Mesendoderm (in vitro differentiated cells): ENCODE measurements at regions not wholly inside any gene's neighbourhood (a gene's known extent, or its start where the extent isn't known, plus 50 kb on each side); places are given as distances from the start of the nearest gene placed in this dataset.

Source experiments
- DNase-seq: peaks from one replicate; pipeline ENCODE4 v3.0.0; 2013
- H2AK5ac ChIP-seq: 2 replicates; pipeline ENCODE4 v1.6.1; 2013; ENCODE audit warnings: low read length, inconsistent platforms
- H2BK120ac ChIP-seq: 2 replicates; pipeline ENCODE4 v1.6.1; 2013; ENCODE audit warnings: low read depth, mild to moderate bottlenecking, low read length, moderate library complexity, mixed read lengths
- H2BK15ac ChIP-seq: replicated peaks from 2 replicates; pipeline ENCODE4 v1.6.1; 2013; ENCODE audit warnings: low read depth, mild to moderate bottlenecking, moderate library complexity
- H2BK5ac ChIP-seq: 2 replicates; pipeline ENCODE4 v1.6.1; 2013; ENCODE audit warnings: low read length, inconsistent platforms
- H3K18ac ChIP-seq: 2 replicates; pipeline ENCODE4 v1.6.1; 2013; ENCODE audit warnings: mild to moderate bottlenecking, low read length, mixed read lengths
- H3K23ac ChIP-seq: one replicate; pipeline ENCODE4 v1.6.1; 2013; ENCODE audit warnings: low read length
- H3K27ac ChIP-seq: 2 replicates; pipeline ENCODE4 v1.5.1; 2013; ENCODE audit warnings: low read depth, mild to moderate bottlenecking, inconsistent platforms, low read length, moderate library complexity
- H3K27me3 ChIP-seq: 2 replicates; pipeline ENCODE4 v1.6.1; 2013; ENCODE audit warnings: low read length, control low read depth, mild to moderate bottlenecking, inconsistent platforms; ENCODE audit not compliant: insufficient read depth, poor library complexity
- H3K36me3 ChIP-seq: 2 replicates; pipeline ENCODE4 v1.6.1; 2013; ENCODE audit warnings: low read length, inconsistent platforms; ENCODE audit not compliant: control insufficient read depth, insufficient read depth
- H3K4ac ChIP-seq: one replicate; pipeline ENCODE4 v1.6.1; 2013; ENCODE audit warnings: low read depth, mild to moderate bottlenecking, low read length, moderate library complexity
- H3K4me1 ChIP-seq: 2 replicates; pipeline ENCODE4 v1.6.1; 2013; ENCODE audit warnings: low read depth, low read length, inconsistent platforms; ENCODE audit not compliant: control insufficient read depth
- H3K4me2 ChIP-seq: 2 replicates; pipeline ENCODE4 v1.6.1; 2013; ENCODE audit warnings: low read length
- H3K4me3 ChIP-seq: 2 replicates; pipeline ENCODE4 v1.5.1; 2013; ENCODE audit warnings: mild to moderate bottlenecking, low read length
- H3K56ac ChIP-seq: one replicate; pipeline ENCODE4 v1.6.1; 2013; ENCODE audit warnings: low read length
- H3K79me1 ChIP-seq: 2 replicates; pipeline ENCODE4 v1.6.1; 2013; ENCODE audit warnings: low read length, inconsistent platforms
- H3K79me2 ChIP-seq: 2 replicates; pipeline ENCODE4 v1.6.1; 2013; ENCODE audit warnings: mild to moderate bottlenecking, low read length; ENCODE audit not compliant: control insufficient read depth, insufficient read depth
- H3K9ac ChIP-seq: 2 replicates; pipeline ENCODE4 v1.6.1; 2013; ENCODE audit warnings: low read length, inconsistent platforms
- H4K5ac ChIP-seq: one replicate; pipeline ENCODE4 v1.6.1; 2013; ENCODE audit warnings: low read length
- H4K8ac ChIP-seq: one replicate; pipeline ENCODE4 v1.6.1; 2013; ENCODE audit warnings: low read depth, mild to moderate bottlenecking, control low read depth, low read length, moderate library complexity
- WGBS: extraction: QIAGEN DNeasy Blood & Tissue Kit; methylation state at CpG from one replicate; pipeline ENCODE4 v1.1.7; 2013; ENCODE audit warnings: low lambda C conversion rate, missing lambda C conversion rate; ENCODE audit not compliant: insufficient coverage; ENCODE audit errors: extremely low coverage; 5-methylcytosine and 5-hydroxymethylcytosine counted together

DNA sequence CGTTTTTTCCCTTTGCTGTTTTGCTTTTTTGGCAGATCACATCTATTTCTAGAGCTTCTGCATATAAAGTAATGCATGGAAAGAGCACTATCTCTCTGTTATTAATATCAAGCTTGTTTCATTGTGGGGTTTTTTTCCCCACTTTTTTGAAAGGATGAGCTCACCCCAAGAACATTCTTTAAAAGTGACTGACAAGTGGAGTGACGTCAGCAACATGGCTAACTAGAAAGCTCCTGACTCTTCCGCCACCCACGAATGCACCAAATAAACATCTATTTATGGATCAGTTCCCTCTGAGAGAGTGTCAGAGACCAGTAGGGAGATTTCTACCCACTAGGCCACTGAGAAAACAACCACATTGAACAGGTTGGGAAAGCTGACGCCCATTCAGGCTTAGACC is 445.4 kb downstream of the GALC start:
- DNase-seq = no peak
- Histone ChIP-seq H3K36me3 (no peaks in the 10 kb centered on the region), H2BK15ac (no peak overlapping the region), H3K9ac (no peak overlapping the region), H3K4ac (no peak overlapping the region), H2BK120ac (no peak overlapping the region), H3K27ac (no peak overlapping the region), H3K56ac (no peak overlapping the region), H3K18ac (peak overlapping the region; percentile 68), H3K23ac (no peak overlapping the region), H3K4me1 (no peaks in the 10 kb centered on the region), H3K79me1 (no peaks in the 10 kb centered on the region), H3K4me2 (no peak overlapping the region), H2AK5ac (no peak overlapping the region), H2BK5ac (no peak overlapping the region), H4K5ac (no peak overlapping the region), H3K4me3 (no peak overlapping the region), H3K27me3 (no peaks in the 10 kb centered on the region), H3K79me2 (no peaks in the 10 kb centered on the region), H4K8ac (no peak overlapping the region)
- WGBS = no CpG with 5 or more reads among the region's 5 CpGs

DNA sequence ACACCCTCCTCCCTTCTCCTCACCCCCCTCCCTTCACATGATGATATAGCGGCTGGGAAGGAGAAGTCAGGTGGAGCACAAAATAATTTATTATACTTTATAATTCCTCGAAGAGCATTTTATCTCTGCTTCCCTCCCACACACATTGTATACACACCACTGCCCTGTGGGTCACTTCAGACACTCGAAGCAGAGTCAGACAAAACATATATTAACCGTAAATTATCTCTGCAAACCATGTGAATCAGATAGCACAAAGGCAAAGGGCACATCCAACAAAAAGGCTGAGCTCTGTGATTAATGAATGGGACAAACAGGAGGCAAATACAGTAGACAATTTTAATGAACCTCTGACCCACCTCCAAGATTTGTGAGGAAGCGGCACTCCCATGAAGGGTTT is 450.7 kb downstream of the GALC start:
- Histone ChIP-seq H2AK5ac (no peak overlapping the region), H3K4me3 (no peak overlapping the region), H3K4me1 (no peaks in the 10 kb centered on the region), H3K79me1 (no peaks in the 10 kb centered on the region), H2BK15ac (no peak overlapping the region), H2BK5ac (no peak overlapping the region), H4K8ac (no peak overlapping the region), H4K5ac (no peak overlapping the region), H3K56ac (no peak overlapping the region), H3K4me2 (no peak overlapping the region), H3K36me3 (no peaks in the 10 kb centered on the region), H3K27me3 (no peaks in the 10 kb centered on the region), H2BK120ac (no peak overlapping the region), H3K23ac (no peak overlapping the region), H3K4ac (no peak overlapping the region), H3K9ac (no peak overlapping the region), H3K27ac (no peak overlapping the region), H3K18ac (no peak overlapping the region), H3K79me2 (no peaks in the 10 kb centered on the region)
- WGBS = no CpG with 5 or more reads among the region's 5 CpGs
- DNase-seq = no peak

DNA sequence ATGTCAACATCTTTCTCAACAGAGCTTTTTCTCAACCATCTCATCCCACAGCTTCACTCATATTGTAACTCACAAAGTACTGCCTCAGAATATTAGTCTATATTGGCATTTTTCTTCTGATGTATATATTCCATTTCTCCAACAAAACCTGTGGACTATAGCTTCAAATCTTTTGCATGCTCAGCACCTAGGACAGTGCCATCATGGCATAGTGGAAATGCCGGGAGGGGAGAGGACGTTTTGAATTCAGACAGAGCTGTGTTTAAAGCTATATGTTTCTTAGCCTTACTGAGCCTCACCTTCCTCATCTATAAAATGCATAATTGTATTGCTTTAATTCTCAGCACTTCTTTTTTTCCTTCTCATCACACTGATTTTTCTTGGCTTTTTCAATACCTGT is 452.6 kb downstream of the GALC start:
- Histone ChIP-seq H3K23ac (no peak overlapping the region), H3K56ac (no peak overlapping the region), H3K79me2 (no peaks in the 10 kb centered on the region), H3K18ac (no peak overlapping the region), H3K4me3 (no peak overlapping the region), H2BK120ac (no peak overlapping the region), H4K8ac (no peak overlapping the region), H3K9ac (no peak overlapping the region), H2AK5ac (no peak overlapping the region), H3K27me3 (no peaks in the 10 kb centered on the region), H2BK15ac (no peak overlapping the region), H3K4me2 (no peak overlapping the region), H3K36me3 (no peaks in the 10 kb centered on the region), H3K79me1 (no peaks in the 10 kb centered on the region), H2BK5ac (no peak overlapping the region), H3K4ac (no peak overlapping the region), H4K5ac (no peak overlapping the region), H3K4me1 (no peaks in the 10 kb centered on the region), H3K27ac (no peak overlapping the region)
- DNase-seq = no peak
- no CpG with 5 or more reads among the region's 2 CpGs for WGBS

DNA sequence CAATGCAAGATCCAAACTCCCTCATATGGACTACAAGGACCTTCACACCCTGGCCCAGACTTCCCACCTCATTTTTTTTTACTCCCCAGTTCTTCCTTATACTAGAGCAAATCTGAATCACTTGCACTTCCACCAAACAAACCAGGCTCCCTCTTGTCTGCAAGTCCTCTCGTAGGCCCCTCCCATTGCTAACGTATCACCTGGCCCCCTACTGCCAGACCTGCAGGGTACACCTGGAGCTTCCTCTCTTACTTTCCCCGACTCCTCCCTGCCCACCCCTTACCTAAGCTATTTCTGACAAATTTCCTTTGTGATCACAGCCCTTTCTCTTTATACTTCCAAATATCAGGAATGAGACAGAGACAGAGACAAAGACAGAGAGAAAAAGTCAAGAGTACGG is 463.9 kb downstream of the GALC start:
- Histone ChIP-seq H3K23ac (no peak overlapping the region), H4K8ac (no peak overlapping the region), H3K18ac (no peak overlapping the region), H3K4me2 (no peak overlapping the region), H3K36me3 (no peaks in the 10 kb centered on the region), H3K27me3 (no peaks in the 10 kb centered on the region), H3K4me3 (no peak overlapping the region), H3K4me1 (no peaks in the 10 kb centered on the region), H4K5ac (no peak overlapping the region), H3K56ac (no peak overlapping the region), H3K27ac (no peak overlapping the region), H3K79me1 (no peaks in the 10 kb centered on the region), H2BK15ac (no peak overlapping the region), H3K79me2 (no peaks in the 10 kb centered on the region), H2BK120ac (no peak overlapping the region), H2BK5ac (no peak overlapping the region), H3K9ac (no peak overlapping the region), H2AK5ac (no peak overlapping the region), H3K4ac (no peak overlapping the region)
- no CpG with 5 or more reads among the region's 4 CpGs for WGBS
- peak; percentile 66 for DNase-seq

DNA sequence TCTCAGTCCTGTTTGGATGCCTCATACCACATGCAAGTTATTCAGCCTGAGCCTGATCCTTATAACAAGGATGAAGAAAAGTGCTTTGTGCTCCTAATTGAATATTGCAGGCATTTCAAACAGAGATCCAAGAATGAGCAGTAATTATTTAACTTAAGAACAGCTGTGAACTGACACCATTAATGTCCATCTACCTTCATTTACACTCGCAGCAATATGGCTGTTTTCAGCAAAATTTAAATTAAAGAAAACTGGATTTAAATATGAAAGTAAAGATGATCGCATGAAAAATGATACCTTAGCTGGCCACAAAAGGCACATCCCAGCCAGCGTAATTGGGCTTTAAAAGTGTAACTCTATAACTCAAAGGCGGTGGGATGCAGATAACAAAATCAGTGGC is 466.3 kb downstream of the GALC start:
- no CpG with 5 or more reads among the region's 4 CpGs for WGBS
- H3K56ac ChIP-seq = no peak overlapping the region

DNA sequence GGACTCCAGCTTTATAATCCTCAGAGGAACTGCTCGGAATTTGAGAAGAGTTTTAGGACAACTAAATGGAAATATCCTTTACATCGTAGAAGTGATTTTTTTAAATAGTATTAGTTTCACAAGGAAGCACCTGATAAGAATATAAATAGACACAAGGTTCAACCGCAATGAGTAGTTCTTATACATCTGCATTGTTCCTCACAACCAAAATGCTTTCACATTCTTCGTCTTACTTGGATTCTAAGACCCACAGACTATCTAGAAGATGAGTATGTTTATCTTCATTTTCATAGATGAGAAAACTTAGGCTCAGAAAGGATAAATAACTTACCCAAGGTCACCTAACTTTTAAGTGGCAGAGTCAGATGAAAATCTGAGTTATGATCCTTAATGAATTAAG is 469.0 kb downstream of the GALC start:
- no peak overlapping the region for H3K23ac ChIP-seq
- H3K4ac ChIP-seq = no peak overlapping the region
- no peak overlapping the region for H2BK5ac ChIP-seq
- no peaks in the 10 kb centered on the region for H3K27me3 ChIP-seq
- H2AK5ac ChIP-seq = no peak overlapping the region
- H3K4me2 ChIP-seq = no peak overlapping the region
- no peak overlapping the region for H4K5ac ChIP-seq
- no peaks in the 10 kb centered on the region for H3K79me1 ChIP-seq
- no peak overlapping the region for H2BK120ac ChIP-seq
- no peaks in the 10 kb centered on the region for H3K79me2 ChIP-seq
- no peak overlapping the region for H3K9ac ChIP-seq
- no peak overlapping the region for H3K27ac ChIP-seq
- H2BK15ac ChIP-seq = no peak overlapping the region
- no peak overlapping the region for H3K18ac ChIP-seq
- no peaks in the 10 kb centered on the region for H3K4me1 ChIP-seq
- no CpG with 5 or more reads among the region's 4 CpGs for WGBS
- no peak overlapping the region for H4K8ac ChIP-seq
- H3K36me3 ChIP-seq = no peaks in the 10 kb centered on the region
- no peak overlapping the region for H3K4me3 ChIP-seq
- DNase-seq = no peak
- no peak overlapping the region for H3K56ac ChIP-seq

More for the DNA sequence above, 466.3 kb downstream of the GALC start:
- no peak for DNase-seq
- Histone ChIP-seq H2AK5ac (no peak overlapping the region), H3K27me3 (no peaks in the 10 kb centered on the region), H3K18ac (no peak overlapping the region), H3K23ac (no peak overlapping the region), H3K79me1 (no peaks in the 10 kb centered on the region), H3K79me2 (no peaks in the 10 kb centered on the region), H2BK15ac (no peak overlapping the region), H3K4me3 (no peak overlapping the region), H3K36me3 (no peaks in the 10 kb centered on the region), H4K5ac (no peak overlapping the region), H2BK5ac (no peak overlapping the region), H3K27ac (no peak overlapping the region), H3K4ac (no peak overlapping the region), H4K8ac (no peak overlapping the region), H2BK120ac (no peak overlapping the region), H3K4me2 (no peak overlapping the region), H3K4me1 (no peaks in the 10 kb centered on the region), H3K9ac (no peak overlapping the region)
